IPS-18a (cell line): ENCODE measurements at regions not wholly inside any gene's neighbourhood (a gene's known extent, or its start where the extent isn't known, plus 50 kb on each side); places are given as distances from the start of the nearest gene placed in this dataset.
A peak's percentile ranks its signal among the peaks of the same experiment; 100 is the strongest.

ENCODE experiments used
- H3K27ac ChIP-seq: one replicate; pipeline ENCODE4 v1.5.1; 2013; ENCODE audit warnings: low read length
- H3K27me3 ChIP-seq: one replicate; pipeline ENCODE4 v1.6.1; 2013; ENCODE audit warnings: mild to moderate bottlenecking, low read length; ENCODE audit not compliant: control insufficient read depth, insufficient read depth
- H3K36me3 ChIP-seq: one replicate; pipeline ENCODE4 v1.6.1; 2013; ENCODE audit warnings: low read depth, low read length; ENCODE audit not compliant: control insufficient read depth
- H3K4me1 ChIP-seq: one replicate; pipeline ENCODE4 v1.6.1; 2013; ENCODE audit warnings: low read depth, low read length; ENCODE audit not compliant: control insufficient read depth
- H3K4me3 ChIP-seq: one replicate; pipeline ENCODE4 v1.5.1; 2013; ENCODE audit warnings: low read length
- H3K9ac ChIP-seq: one replicate; pipeline ENCODE4 v1.6.1; 2013; ENCODE audit warnings: mild to moderate bottlenecking, low read length, moderate library complexity
- H3K9me3 ChIP-seq: one replicate; pipeline ENCODE4 v1.6.1; 2013; ENCODE audit warnings: low read depth, low read length; ENCODE audit not compliant: control insufficient read depth

DNA sequence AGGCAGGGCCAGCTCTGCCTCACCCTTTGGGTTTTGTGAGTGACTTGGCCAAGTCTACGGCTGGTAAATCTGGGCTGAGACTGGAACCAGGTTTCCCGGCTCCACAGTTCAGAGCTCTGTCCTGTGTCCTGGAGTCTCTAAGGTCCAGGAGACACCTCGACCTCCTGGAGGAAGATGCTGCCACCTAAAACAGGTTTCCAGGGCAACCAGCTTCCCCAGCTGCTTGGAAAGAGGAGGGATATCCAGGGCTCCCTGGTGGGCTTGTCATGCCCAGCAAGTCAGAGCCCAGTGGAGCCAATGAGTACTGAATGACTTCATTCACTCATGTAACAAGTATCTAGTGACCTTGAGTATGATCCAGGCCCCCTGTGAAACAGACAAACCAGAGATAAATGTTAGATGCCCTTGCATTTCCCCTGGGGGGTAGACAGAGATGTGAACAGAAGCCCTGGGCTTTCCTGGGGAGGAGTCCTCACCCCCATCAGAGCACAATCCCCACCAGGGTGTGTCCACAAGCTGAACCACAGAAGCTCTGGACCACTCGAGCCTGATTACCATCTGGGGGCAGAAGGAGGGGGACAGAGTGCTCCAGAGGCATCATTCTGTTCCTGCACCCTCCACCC lies 181.2 kb upstream of the RAB4A start:
- no peak overlapping the region for H3K9ac ChIP-seq
- no peak overlapping the region for H3K4me3 ChIP-seq
- H3K27me3 ChIP-seq: no peaks in the 10 kb centered on the region
- no peaks in the 10 kb centered on the region for H3K36me3 ChIP-seq
- H3K4me1 ChIP-seq: peaks cover 46% of the 10 kb centered on the region
- no peaks in the 10 kb centered on the region for H3K9me3 ChIP-seq
- no peak overlapping the region for H3K27ac ChIP-seq

DNA sequence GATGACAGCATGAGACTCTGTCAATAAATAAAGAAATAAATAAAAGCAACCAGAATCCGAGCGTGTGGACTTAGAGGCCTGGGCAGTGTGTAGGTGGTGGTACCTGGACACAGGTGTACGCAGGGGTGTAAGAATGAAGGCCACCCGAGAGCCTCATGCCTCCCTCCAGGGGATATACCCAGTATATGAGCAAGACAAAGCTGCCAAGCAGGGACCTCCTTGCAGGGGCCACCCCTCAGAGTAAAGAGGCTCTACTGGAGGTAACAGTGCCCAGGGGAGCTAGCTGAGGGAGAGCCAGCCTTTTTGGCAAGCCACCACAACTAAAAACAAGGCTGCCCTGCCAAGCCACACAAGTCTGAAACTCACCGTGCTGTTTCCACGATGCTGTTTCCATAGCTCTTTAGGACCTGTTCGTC lies 179.2 kb upstream of the RAB4A start:
- no peaks in the 10 kb centered on the region for H3K27me3 ChIP-seq
- peaks cover 52% of the 10 kb centered on the region for H3K4me1 ChIP-seq
- H3K9ac ChIP-seq: no peak overlapping the region
- H3K27ac ChIP-seq: no peak overlapping the region
- no peaks in the 10 kb centered on the region for H3K36me3 ChIP-seq
- H3K9me3 ChIP-seq: no peaks in the 10 kb centered on the region
- no peak overlapping the region for H3K4me3 ChIP-seq

- H3K4me1 ChIP-seq: peaks cover 55% of the 10 kb centered on the region
- H3K4me3 ChIP-seq: peak overlapping the region; percentile 47
- no peaks in the 10 kb centered on the region for H3K27me3 ChIP-seq
- H3K9ac ChIP-seq: peak overlapping the region; percentile 39
- H3K36me3 ChIP-seq: no peaks in the 10 kb centered on the region
- no peaks in the 10 kb centered on the region for H3K9me3 ChIP-seq
- peak overlapping the region; percentile 85 for H3K27ac ChIP-seq
Measured at GRCh38 chr1:229092377-229093237, 178.3 kb upstream of the RAB4A start.

DNA sequence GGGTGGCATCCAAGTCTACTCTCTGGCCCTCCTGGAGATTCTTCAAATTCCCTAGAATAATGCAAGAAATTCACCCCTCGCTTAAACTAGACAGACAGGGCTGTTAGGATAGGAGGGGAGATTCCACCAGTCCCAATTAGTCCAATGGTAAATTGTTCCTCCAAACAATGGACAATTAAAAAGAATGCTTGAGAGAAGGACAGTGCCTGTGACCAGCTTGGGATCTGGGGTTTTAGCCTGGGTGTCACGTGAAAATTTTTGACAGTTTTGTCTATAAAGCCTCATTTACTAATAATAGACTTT lies 177.7 kb upstream of the RAB4A start:
- H3K4me3 ChIP-seq: peak overlapping the region; percentile 47
- H3K9me3 ChIP-seq: no peaks in the 10 kb centered on the region
- no peaks in the 10 kb centered on the region for H3K36me3 ChIP-seq
- peaks cover 55% of the 10 kb centered on the region for H3K4me1 ChIP-seq
- peak overlapping the region; percentile 85 for H3K27ac ChIP-seq
- H3K9ac ChIP-seq: peak overlapping the region; percentile 39
- H3K27me3 ChIP-seq: no peaks in the 10 kb centered on the region

DNA sequence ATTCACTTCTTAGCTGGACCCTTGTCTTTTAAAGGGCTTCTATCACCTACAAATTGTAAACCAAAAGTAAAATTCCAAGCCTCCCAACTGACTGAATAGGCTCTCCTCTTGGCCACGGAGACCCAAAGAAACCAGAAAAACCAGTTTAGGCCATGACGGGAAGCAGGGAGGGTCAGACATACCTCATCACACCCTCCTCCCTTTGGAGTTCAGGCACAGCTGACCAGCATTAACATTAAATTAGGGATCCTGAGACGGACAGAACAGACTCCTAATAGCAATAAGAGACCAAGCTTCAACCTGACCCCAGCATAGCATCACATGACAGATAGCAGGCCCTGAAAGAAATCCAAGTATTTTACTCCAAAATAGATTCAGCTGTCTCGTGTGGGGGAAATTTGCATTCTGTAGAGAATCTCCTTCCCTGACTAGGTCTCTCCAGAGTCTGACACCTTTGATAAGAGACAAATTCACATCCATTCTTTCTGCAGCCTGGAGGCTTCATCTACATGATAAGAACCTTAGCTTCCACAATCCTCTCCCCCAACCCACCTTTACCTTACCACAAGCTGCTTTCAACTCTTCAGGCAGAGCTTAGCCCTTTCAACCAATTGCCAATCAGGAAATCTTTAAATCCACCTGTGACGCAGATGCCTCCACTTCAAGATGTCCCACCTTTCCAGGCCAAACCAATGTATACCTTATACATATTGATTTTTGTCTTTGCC lies 177.1 kb upstream of the RAB4A start:
- peak overlapping the region; percentile 39 for H3K9ac ChIP-seq
- peak overlapping the region; percentile 47 for H3K4me3 ChIP-seq
- no peaks in the 10 kb centered on the region for H3K9me3 ChIP-seq
- H3K27me3 ChIP-seq: no peaks in the 10 kb centered on the region
- peaks cover 50% of the 10 kb centered on the region for H3K4me1 ChIP-seq
- no peaks in the 10 kb centered on the region for H3K36me3 ChIP-seq
- peak overlapping the region; percentile 85 for H3K27ac ChIP-seq

GRCh38 chr1:229094476-229095311 lies 176.2 kb upstream of the RAB4A start:
- H3K4me1 ChIP-seq: peaks cover 47% of the 10 kb centered on the region
- no peaks in the 10 kb centered on the region for H3K9me3 ChIP-seq

GRCh38 chr1:229095325-229095724 lies 175.6 kb upstream of the RAB4A start:
- H3K27me3 ChIP-seq: no peaks in the 10 kb centered on the region
- H3K36me3 ChIP-seq: no peaks in the 10 kb centered on the region
- H3K9me3 ChIP-seq: no peaks in the 10 kb centered on the region
- no peak overlapping the region for H3K4me3 ChIP-seq
- H3K4me1 ChIP-seq: peaks cover 44% of the 10 kb centered on the region
- H3K27ac ChIP-seq: no peak overlapping the region
- H3K9ac ChIP-seq: no peak overlapping the region

More at GRCh38 chr1:229094476-229095311, 176.2 kb upstream of the RAB4A start:
- Histone ChIP-seq H3K36me3 (no peaks in the 10 kb centered on the region), H3K9ac (no peak overlapping the region), H3K27ac (peak overlapping the region; percentile 40), H3K4me3 (no peak overlapping the region), H3K27me3 (no peaks in the 10 kb centered on the region)

- Histone ChIP-seq H3K36me3 (no peaks in the 10 kb centered on the region), H3K9me3 (no peaks in the 10 kb centered on the region)
Measured at GRCh38 chr1:229097356-229097755, 173.6 kb upstream of the RAB4A start.

DNA sequence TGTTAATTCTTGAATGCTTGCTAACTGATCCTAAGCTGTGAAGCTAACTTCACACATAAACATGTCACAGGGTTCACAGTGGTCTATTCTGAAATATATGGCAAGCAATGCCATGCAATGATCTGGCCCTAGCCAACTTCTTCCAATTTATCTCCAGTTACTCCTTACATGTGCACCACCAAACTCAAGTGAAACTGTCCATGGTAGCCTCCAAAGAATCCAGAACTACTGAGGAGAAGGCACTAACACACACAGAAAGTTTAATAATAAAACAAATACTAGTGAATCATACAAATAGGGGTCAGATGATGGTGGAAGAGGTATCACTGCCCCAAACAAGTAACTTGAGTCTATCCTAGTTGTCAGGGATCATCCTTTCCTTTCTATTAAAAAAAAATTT lies 172.6 kb upstream of the RAB4A start:
- Histone ChIP-seq H3K27me3 (no peaks in the 10 kb centered on the region), H3K36me3 (no peaks in the 10 kb centered on the region), H3K4me1 (peaks cover 22% of the 10 kb centered on the region), H3K9me3 (no peaks in the 10 kb centered on the region), H3K27ac (no peak overlapping the region), H3K4me3 (no peak overlapping the region), H3K9ac (no peak overlapping the region)

More at GRCh38 chr1:229097356-229097755, 173.6 kb upstream of the RAB4A start:
- H3K27me3 ChIP-seq: no peaks in the 10 kb centered on the region
- H3K4me3 ChIP-seq: no peak overlapping the region
- no peak overlapping the region for H3K27ac ChIP-seq
- peaks cover 32% of the 10 kb centered on the region for H3K4me1 ChIP-seq
- H3K9ac ChIP-seq: no peak overlapping the region

DNA sequence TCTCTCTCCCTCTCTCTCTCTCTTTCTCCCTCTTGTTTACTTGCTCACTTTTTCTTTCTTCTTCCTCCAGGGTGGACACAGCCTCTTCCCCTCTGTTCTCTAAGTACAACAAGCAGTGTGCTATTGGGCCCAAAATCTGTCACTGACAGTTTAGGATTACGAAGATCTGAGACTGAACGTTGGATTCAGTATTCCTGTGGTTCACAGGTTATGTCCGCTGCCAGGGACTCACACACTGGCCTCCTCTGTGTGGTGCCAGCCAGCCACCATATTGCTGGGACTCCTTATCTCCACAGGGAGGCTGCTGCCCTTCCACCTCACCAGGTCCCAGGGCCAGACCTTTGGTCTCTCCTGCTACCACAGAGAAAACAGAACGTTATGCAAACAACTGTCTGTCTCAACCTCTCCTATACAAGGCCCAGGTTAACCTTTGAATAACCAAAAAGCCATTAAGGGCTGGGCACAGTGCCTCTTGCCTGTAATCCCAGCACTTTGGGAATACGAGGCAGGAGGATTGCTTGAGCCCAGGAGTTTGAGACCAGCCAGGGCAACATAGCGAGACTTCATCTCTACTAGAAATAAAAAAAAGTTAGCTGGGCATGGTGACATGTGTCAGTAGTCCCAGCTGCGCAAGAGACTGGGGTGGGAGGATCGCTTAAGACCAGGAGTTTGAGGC lies 171.9 kb upstream of the RAB4A start:
- Histone ChIP-seq H3K27me3 (no peaks in the 10 kb centered on the region), H3K9ac (no peak overlapping the region), H3K4me3 (no peak overlapping the region), H3K4me1 (peaks cover 16% of the 10 kb centered on the region), H3K36me3 (no peaks in the 10 kb centered on the region), H3K9me3 (no peaks in the 10 kb centered on the region), H3K27ac (no peak overlapping the region)
